ENCODE measurements at regions not wholly inside any gene's neighbourhood (a gene's known extent, or its start where the extent isn't known, plus 50 kb on each side); places are given as distances from the start of the nearest gene placed in this dataset.
A peak's percentile ranks its signal among the peaks of the same experiment; 100 is the strongest.

GRCh38 chr6:147724454-147724853 is 216.0 kb downstream of the SAMD5 start:
- TF ChIP-seq RAD21 (IDR thresholded peaks at IDR 0.05; ENCODE audit: low read depth) (no peak), CREB1 (IDR thresholded peaks at IDR 0.05; ENCODE audit: low read depth) (no peak), USF1 (IDR thresholded peaks at IDR 0.05) (no peak), EP300 (IDR thresholded peaks at IDR 0.05; ENCODE audit: borderline replicate concordance) (no peak), TAF1 (IDR thresholded peaks at IDR 0.05; ENCODE audit: low read depth) (no peak), EGR1 (IDR thresholded peaks at IDR 0.05) (no peak), YY1 (IDR thresholded peaks at IDR 0.05; ENCODE audit: low read depth) (no peak), FOXM1 (IDR thresholded peaks at IDR 0.05; ENCODE audit: borderline replicate concordance, low read depth) (no peak), REST (IDR thresholded peaks at IDR 0.05; ENCODE audit: low read depth) (no peak), NFIC (IDR thresholded peaks at IDR 0.05) (no peak), TCF12 (IDR thresholded peaks at IDR 0.05; ENCODE audit: low read depth) (no peak), TEAD4 (IDR thresholded peaks at IDR 0.05) (no peak), CEBPB (IDR thresholded peaks at IDR 0.05) (no peak), ZBTB7A (IDR thresholded peaks at IDR 0.05; ENCODE audit: low read depth) (no peak)

- TF ChIP-seq EP300 (IDR thresholded peaks at IDR 0.05; ENCODE audit: borderline replicate concordance) (no peak), MAX (IDR thresholded peaks at IDR 0.05) (no peak), FOXM1 (IDR thresholded peaks at IDR 0.05; ENCODE audit: borderline replicate concordance, low read depth) (no peak), RAD21 (IDR thresholded peaks at IDR 0.05; ENCODE audit: low read depth) (no peak), NFIC (IDR thresholded peaks at IDR 0.05) (no peak), CEBPB (IDR thresholded peaks at IDR 0.05) (no peak), TCF12 (IDR thresholded peaks at IDR 0.05; ENCODE audit: low read depth) (no peak), ZBTB7A (IDR thresholded peaks at IDR 0.05; ENCODE audit: low read depth) (no peak)
Observed at GRCh38 chr6:147726342-147726741, 217.9 kb downstream of the SAMD5 start.

- TF ChIP-seq EP300 (IDR thresholded peaks at IDR 0.05; ENCODE audit: borderline replicate concordance) (no peak), REST (IDR thresholded peaks at IDR 0.05; ENCODE audit: low read depth) (no peak), CREB1 (IDR thresholded peaks at IDR 0.05; ENCODE audit: low read depth) (no peak), TEAD4 (IDR thresholded peaks at IDR 0.05) (no peak), FOXM1 (IDR thresholded peaks at IDR 0.05; ENCODE audit: borderline replicate concordance, low read depth) (no peak), MAX (IDR thresholded peaks at IDR 0.05) (no peak), YY1 (IDR thresholded peaks at IDR 0.05; ENCODE audit: low read depth) (no peak), TCF12 (IDR thresholded peaks at IDR 0.05; ENCODE audit: low read depth) (no peak), NFIC (IDR thresholded peaks at IDR 0.05) (no peak), ZBTB7A (IDR thresholded peaks at IDR 0.05; ENCODE audit: low read depth) (no peak), CEBPB (IDR thresholded peaks at IDR 0.05) (no peak), RAD21 (IDR thresholded peaks at IDR 0.05; ENCODE audit: low read depth) (no peak), TAF1 (IDR thresholded peaks at IDR 0.05; ENCODE audit: low read depth) (no peak), EGR1 (IDR thresholded peaks at IDR 0.05) (no peak)
Observed at GRCh38 chr6:147728903-147729302, 220.4 kb downstream of the SAMD5 start.

GRCh38 chr6:147733686-147734085 is 225.2 kb downstream of the SAMD5 start:
- no peak for TF ChIP-seq NFIC (IDR thresholded peaks at IDR 0.05)
- no peak for TF ChIP-seq ZBTB7A (IDR thresholded peaks at IDR 0.05; ENCODE audit: low read depth)
- TF ChIP-seq TAF1 (IDR thresholded peaks at IDR 0.05; ENCODE audit: low read depth), result no peak
- TF ChIP-seq TCF12 (IDR thresholded peaks at IDR 0.05; ENCODE audit: low read depth), result no peak

- TF ChIP-seq NFIC (IDR thresholded peaks at IDR 0.05), result no peak
- TF ChIP-seq EP300 (IDR thresholded peaks at IDR 0.05; ENCODE audit: borderline replicate concordance), result no peak
- TF ChIP-seq FOXM1 (IDR thresholded peaks at IDR 0.05; ENCODE audit: borderline replicate concordance, low read depth), result no peak
- no peak for TF ChIP-seq CEBPB (IDR thresholded peaks at IDR 0.05)
- no peak for TF ChIP-seq MAX (IDR thresholded peaks at IDR 0.05)
- TF ChIP-seq TEAD4 (IDR thresholded peaks at IDR 0.05), result no peak
- TF ChIP-seq USF1 (IDR thresholded peaks at IDR 0.05), result no peak
- no peak for TF ChIP-seq TAF1 (IDR thresholded peaks at IDR 0.05; ENCODE audit: low read depth)
- TF ChIP-seq YY1 (IDR thresholded peaks at IDR 0.05; ENCODE audit: low read depth), result no peak
Observed at GRCh38 chr6:147734151-147734550, 225.7 kb downstream of the SAMD5 start.

GRCh38 chr6:147735924-147736323 is 227.4 kb downstream of the SAMD5 start:
- 0 out of 2 replicates have a peak, but pooled peaks have one; percentile 7 for TF ChIP-seq CEBPB (IDR thresholded peaks at IDR 0.05)
- TF ChIP-seq TEAD4 (IDR thresholded peaks at IDR 0.05), result no peak
- no peak for TF ChIP-seq EGR1 (IDR thresholded peaks at IDR 0.05)

Measured in Ishikawa (cell line).